HG02763 (cell line): ENCODE measurements at regions not wholly inside any gene's neighbourhood (a gene's known extent, or its start where the extent isn't known, plus 50 kb on each side); places are given as distances from the start of the nearest gene placed in this dataset.
"Not testable (repeated sequence)": the region's sequence is repeated elsewhere in the genome, so short reads cannot be mapped to it uniquely, and the experiment has no call there.

Experiments
- ATAC-seq: cut with Tn5 transposase; IDR thresholded peaks from one replicate; pipeline ENCODE4 v1.9.1; 2021; ENCODE audit warnings: mild to moderate bottlenecking, moderate library complexity; ENCODE audit not compliant: unreplicated experiment

GRCh38 chr16:46519063-46519462, 102.1 kb downstream of the SHCBP1 start:
- ATAC-seq: no peak

DNA sequence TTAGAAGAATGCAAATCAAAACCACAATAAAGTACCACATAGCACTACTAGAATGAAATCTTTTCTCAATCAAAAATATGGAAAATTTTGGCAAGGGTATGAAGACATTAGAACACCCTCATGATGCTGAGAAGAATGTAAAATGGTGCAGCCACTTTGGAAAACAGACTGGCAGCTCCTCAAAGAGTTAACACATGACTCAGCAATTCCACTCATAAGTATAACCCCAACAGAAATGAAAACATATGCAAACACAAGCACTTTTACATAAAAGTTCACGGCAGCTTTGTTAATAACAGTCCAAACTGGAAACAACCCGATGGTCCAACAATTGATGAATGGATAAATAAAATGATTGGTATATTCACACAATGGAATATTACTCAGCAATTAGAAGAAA, 124.5 kb downstream of the SHCBP1 start:
- ATAC-seq: no peak

DNA sequence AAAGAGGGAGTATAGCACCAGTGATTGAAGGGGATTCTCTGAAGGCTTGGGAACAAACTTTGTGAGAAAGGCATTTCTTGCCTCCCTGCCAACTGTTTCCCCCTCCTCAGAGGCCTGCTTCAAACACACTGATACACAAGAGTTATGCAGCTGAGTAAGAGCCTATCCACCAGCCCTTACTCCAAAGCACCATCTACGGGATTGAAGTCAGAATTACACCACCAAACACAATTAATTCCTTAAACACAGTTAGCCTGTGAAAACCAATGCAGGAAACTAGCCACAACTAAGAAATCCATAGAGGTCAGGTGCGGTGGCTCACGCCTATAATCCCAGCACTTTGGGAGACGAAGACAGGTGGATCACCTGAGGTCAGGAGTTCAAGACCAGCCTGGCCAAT, 138.3 kb downstream of the SHCBP1 start:
- ATAC-seq: no peak

DNA sequence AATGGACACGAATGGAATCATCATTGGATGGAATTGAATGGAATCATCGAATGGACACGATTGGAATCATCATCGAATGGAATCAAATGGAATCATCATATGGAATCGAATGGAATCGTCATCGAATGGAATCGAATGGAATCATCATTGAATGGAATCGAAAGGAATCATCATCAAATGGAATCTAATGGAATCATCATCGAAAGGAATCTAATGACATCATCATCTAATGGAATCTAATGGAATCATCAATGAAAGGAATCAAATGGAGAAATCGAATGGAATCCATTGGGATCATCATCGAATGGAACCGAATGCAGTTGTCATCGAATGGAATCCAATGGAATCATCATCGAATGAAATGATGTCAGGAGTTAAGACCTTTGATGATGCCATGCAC, 154.9 kb downstream of the SHCBP1 start:
- no peak for ATAC-seq

- ATAC-seq: not testable (repeated sequence)
These were observed 166.4 kb downstream of the SHCBP1 start for GRCh38 chr16:46454801-46455200.

- no peak for ATAC-seq
These were observed 192.8 kb downstream of the SHCBP1 start for GRCh38 chr16:46428108-46429061.

DNA sequence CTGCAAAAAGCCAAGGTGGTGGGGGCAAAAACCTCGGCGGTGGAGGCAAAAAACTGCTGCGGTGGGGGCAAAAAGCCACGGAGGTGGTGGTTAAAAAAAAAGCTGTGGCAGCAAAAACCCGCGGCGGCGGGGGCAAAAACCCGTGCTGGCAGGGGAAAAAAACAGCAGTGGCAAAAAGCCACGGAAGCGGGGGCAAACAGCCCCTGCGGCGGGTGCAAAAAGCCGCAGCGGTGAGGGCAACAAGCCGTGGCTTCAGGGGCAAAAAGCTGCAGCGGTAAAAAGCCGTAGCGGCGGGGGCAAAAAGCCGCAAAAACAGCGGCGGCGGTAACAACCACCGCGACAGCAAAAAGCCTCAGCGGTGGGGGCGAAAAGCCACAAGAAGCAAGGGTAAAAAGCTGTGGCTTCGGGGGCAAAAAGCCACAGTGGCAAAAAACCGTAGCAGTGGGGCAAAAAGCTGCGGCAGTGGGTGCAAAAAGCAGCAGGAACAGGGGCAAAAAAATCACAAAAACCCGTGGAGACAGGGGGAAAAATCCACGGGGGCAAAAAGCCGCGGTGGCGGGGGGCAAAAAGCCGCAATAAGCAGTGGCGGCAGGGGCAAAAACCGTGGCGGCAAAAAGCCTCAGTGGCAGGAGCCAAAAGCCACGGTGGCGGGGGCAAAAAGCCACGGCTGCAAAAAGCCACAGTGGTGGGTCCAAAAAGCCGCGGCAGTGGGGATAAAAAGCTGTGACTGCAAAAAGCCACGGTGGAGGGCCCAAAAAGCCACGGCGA, 193.7 kb downstream of the SHCBP1 start:
- ATAC-seq: no peak

DNA sequence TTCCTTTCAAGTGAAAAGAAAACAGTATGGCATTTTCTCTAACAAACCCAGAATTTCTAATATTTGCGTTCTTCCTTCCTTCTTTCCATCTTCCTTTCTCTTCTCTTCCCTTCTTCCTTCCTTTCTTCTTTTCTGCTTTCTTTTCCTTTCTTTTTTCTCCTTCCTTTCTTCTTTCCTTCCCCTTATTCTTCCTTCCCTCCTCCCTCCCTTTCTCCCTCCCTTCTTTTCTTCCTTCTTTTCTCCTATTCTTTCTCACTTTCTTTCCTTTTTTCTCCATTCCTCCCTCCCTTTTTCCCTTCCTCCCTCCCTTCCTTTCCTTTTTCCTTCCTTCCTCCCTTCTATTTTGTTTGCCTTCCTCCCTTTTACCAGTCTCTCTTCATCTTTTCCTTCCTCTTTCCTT, 194.8 kb downstream of the SHCBP1 start:
- ATAC-seq: no peak

DNA sequence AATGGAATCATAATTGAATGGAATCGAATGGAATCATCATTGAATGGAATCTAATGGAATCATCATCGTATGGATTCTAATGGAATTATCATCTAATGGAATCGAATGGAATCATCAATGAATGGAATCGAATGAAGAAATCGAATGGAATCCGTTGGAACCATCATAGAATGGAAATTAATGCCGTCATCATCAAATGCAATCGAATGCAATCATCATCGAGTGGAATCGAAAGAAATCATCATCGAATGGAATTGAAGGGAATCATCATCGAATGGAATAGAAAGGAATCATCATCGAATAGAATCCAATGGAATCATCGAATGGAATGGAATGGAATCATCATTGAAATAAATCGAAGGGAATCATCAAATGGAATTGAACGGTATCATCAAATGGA, 217.2 kb downstream of the SHCBP1 start:
- no peak for ATAC-seq

DNA sequence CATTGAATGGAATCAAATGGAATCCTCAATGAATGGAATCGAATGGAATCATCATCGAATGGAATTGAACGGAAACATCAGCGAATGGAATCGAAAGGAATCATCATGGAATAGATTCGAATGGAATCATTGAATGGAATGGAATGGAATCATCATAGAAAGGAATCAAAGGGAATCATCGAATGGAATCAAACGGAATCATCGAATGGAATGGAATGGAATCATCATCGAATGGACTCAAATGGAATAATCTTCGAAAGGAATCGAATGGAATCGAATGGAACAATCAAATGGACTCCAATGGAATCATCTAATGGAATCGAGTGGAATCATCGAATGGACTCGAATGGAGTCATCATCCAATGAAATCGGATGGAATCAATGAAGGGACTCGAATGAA, 222.6 kb downstream of the SHCBP1 start:
- not testable (repeated sequence) for ATAC-seq

- not testable (repeated sequence) for ATAC-seq
These were observed 224.3 kb downstream of the SHCBP1 start for GRCh38 chr16:46396883-46397270.

DNA sequence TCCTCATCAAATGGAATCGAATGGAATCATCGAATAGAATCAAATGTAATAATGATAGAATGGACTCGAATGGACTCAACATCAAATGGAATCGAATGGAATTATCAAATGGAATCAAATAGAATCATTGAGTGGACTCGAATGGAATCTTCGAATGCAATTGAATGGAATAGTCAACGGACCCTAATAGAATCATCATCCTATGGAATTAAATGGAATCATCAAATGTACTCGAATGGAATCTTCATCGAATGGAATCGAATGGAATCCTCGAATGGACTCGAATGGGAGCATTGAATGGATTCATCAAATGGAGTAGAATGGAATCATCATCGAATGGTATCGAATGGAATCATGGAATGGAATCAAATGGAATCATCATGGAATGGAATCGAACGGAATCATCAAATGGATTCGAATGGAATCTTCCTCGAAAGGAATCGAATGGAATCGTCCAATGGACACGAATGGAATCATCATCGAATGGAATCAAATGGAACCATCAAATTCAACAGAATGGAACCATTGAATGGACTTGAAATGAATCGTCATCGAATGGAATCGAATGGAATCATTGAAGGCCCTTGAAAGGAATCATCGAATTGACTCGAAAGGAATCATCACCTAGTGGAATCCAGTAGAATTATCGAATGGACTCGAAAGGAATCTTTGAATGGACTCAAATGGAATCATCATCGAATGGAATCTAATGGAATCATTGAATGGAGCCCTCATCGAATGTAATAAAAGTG, 224.9 kb downstream of the SHCBP1 start:
- ATAC-seq: not testable (repeated sequence)

- not testable (repeated sequence) for ATAC-seq
These were observed 225.7 kb downstream of the SHCBP1 start for GRCh38 chr16:46395391-46395921.

- not testable (repeated sequence) for ATAC-seq
These were observed 226.2 kb downstream of the SHCBP1 start for GRCh38 chr16:46394963-46395362.

DNA sequence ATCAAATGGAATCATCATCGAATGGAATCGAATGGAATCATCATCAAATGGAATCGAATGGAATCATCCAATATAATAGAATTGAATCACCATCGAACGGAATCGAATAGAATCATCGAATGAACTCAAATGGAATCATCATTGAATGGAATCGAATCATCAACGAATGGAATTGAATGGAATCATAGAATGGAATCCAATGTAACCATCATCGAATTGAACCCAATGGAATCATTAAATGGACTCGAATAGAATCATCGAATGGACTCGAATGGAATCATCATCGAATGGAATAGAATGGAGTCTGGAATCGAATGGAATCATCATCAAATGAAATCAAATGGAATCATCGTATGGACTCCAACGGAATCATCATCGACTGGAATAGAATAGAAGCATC, 227.0 kb downstream of the SHCBP1 start:
- not testable (repeated sequence) for ATAC-seq

GRCh38 chr16:46392930-46393722, 228.1 kb downstream of the SHCBP1 start:
- not testable (repeated sequence) for ATAC-seq

DNA sequence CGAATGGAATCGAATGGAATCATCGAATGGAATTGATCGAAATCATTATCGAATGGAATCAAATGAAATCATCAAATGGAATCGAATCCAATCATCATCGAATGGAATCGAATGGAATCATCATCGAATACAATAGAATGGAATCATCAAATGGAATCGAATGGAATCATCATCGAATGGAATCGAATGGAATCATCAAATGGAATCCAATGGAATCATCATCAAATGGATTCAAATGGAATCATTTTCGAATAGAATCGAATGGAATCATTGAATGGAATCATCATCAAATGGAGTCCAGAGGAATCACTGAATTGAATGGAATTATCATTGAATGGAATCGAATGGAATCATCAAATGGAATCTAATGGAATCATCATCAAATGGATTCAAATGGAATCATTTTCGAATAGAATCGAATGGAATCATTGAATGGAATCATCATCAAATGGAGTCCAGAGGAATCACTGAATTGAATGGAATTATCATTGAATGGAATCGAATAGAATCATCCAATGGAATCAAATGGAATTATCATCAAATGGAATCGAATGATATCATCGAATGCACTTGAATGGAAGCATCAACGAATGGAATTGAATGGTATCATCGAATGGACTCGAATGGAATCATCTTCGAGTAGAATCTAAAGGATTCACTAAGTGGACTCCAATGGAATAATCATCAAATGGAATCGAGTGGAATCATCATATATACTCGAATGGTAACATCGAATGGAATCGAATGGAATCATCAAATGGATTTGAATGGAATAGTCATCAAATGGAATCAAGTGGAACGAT, 230.3 kb downstream of the SHCBP1 start:
- not testable (repeated sequence) for ATAC-seq

- not testable (repeated sequence) for ATAC-seq
These were observed 231.6 kb downstream of the SHCBP1 start for GRCh38 chr16:46389561-46390041.

- ATAC-seq: not testable (repeated sequence)
These were observed 232.2 kb downstream of the SHCBP1 start for GRCh38 chr16:46388939-46389491.
